H9 (cell line): ENCODE measurements at regions not wholly inside any gene's neighbourhood (a gene's known extent, or its start where the extent isn't known, plus 50 kb on each side); places are given as distances from the start of the nearest gene placed in this dataset.

ENCODE experiments used
- DNase-seq: peaks from one replicate; pipeline ENCODE4 v3.0.0-alpha.2; 2017
- H2AFZ ChIP-seq: one replicate; pipeline ENCODE4 v1.6.1; 2013; ENCODE audit warnings: mild to moderate bottlenecking, low read length, control low read depth, moderate library complexity
- H2AK5ac ChIP-seq: 2 replicates; pipeline ENCODE4 v1.6.1; 2013; ENCODE audit warnings: low read length, control low read depth, mixed read lengths; ENCODE audit not compliant: insufficient read length
- H2BK120ac ChIP-seq: one replicate; pipeline ENCODE4 v1.6.1; 2013; ENCODE audit warnings: low read depth, mild to moderate bottlenecking, low read length, control low read depth, inconsistent platforms; ENCODE audit not compliant: poor library complexity, severe bottlenecking
- H2BK12ac ChIP-seq: 2 replicates; pipeline ENCODE4 v1.6.1; 2013; ENCODE audit warnings: low read length, control low read depth, mixed read lengths, low read depth; ENCODE audit not compliant: insufficient read length
- H2BK15ac ChIP-seq: 2 replicates; pipeline ENCODE4 v1.6.1; 2013; ENCODE audit warnings: low read depth, low read length, control low read depth
- H2BK20ac ChIP-seq: one replicate; pipeline ENCODE4 v1.6.1; 2013; ENCODE audit warnings: low read depth, mild to moderate bottlenecking, low read length, control low read depth, inconsistent platforms; ENCODE audit not compliant: poor library complexity, severe bottlenecking
- H2BK5ac ChIP-seq: 2 replicates; pipeline ENCODE4 v1.6.1; 2013; ENCODE audit warnings: low read length, control low read depth, mixed read lengths; ENCODE audit not compliant: insufficient read length
- H3K14ac ChIP-seq: 2 replicates; pipeline ENCODE4 v1.6.1; 2013; ENCODE audit warnings: low read length, control low read depth; ENCODE audit not compliant: insufficient read depth
- H3K18ac ChIP-seq: 2 replicates; pipeline ENCODE4 v1.6.1; 2013; ENCODE audit warnings: low read depth, mild to moderate bottlenecking, mixed read lengths, low read length, control low read depth; ENCODE audit not compliant: insufficient read length
- H3K23ac ChIP-seq: 2 replicates; pipeline ENCODE4 v1.6.1; 2013; ENCODE audit warnings: low read length, control low read depth, mixed read lengths, low read depth; ENCODE audit not compliant: insufficient read length
- H3K23me2 ChIP-seq: 2 replicates; pipeline ENCODE4 v1.6.1; 2013; ENCODE audit warnings: low read depth, mild to moderate bottlenecking, mixed read lengths, low read length, control low read depth; ENCODE audit not compliant: insufficient read length, poor library complexity, severe bottlenecking
- H3K27ac ChIP-seq: 2 replicates; pipeline ENCODE4 v1.5.1; 2013; ENCODE audit warnings: low read length, control low read depth, mixed read lengths, low read depth; ENCODE audit not compliant: insufficient read length
- H3K27me3 ChIP-seq: 2 replicates; pipeline ENCODE4 v1.6.1; 2013; ENCODE audit warnings: low read length, control low read depth, inconsistent platforms; ENCODE audit not compliant: insufficient read depth
- H3K4ac ChIP-seq: 2 replicates; pipeline ENCODE4 v1.6.1; 2013; ENCODE audit warnings: low read depth, mild to moderate bottlenecking, control low read depth, inconsistent platforms, low read length, moderate library complexity
- H3K4me1 ChIP-seq: 2 replicates; pipeline ENCODE4 v1.6.1; 2013; ENCODE audit warnings: low read length, control low read depth, inconsistent platforms; ENCODE audit not compliant: insufficient read depth
- H3K4me2 ChIP-seq: 2 replicates; pipeline ENCODE4 v1.6.1; 2013; ENCODE audit warnings: low read length, control low read depth, mixed read lengths; ENCODE audit not compliant: insufficient read length, insufficient read depth
- H3K56ac ChIP-seq: 2 replicates; pipeline ENCODE4 v1.6.1; 2013; ENCODE audit warnings: low read depth, mild to moderate bottlenecking, mixed read lengths, low read length, control low read depth; ENCODE audit not compliant: insufficient read length
- H3K79me1 ChIP-seq: 2 replicates; pipeline ENCODE4 v1.6.1; 2013; ENCODE audit warnings: low read depth, mild to moderate bottlenecking, moderate library complexity, low read length, control low read depth, inconsistent platforms; ENCODE audit not compliant: insufficient read depth, poor library complexity, severe bottlenecking
- H3K79me2 ChIP-seq: 2 replicates; pipeline ENCODE4 v1.6.1; 2013; ENCODE audit warnings: low read length, control low read depth, inconsistent platforms; ENCODE audit not compliant: insufficient read depth
- H3K9ac ChIP-seq: 2 replicates; pipeline ENCODE4 v1.6.1; 2013; ENCODE audit warnings: low read length, control low read depth, mixed read lengths; ENCODE audit not compliant: insufficient read length; ENCODE audit errors: extremely low read depth
- H3K9me3 ChIP-seq: one replicate; pipeline ENCODE4 v1.6.1; 2013; ENCODE audit warnings: low read depth, low read length, inconsistent platforms; ENCODE audit not compliant: control insufficient read depth
- H3T11ph ChIP-seq: one replicate; pipeline ENCODE4 v1.6.1; 2013; ENCODE audit warnings: mild to moderate bottlenecking, low read length, control low read depth, inconsistent platforms
- H4K20me1 ChIP-seq: one replicate; pipeline ENCODE4 v1.6.1; 2013; ENCODE audit not compliant: control insufficient read depth, insufficient read length, insufficient read depth
- H4K5ac ChIP-seq: 2 replicates; pipeline ENCODE4 v1.6.1; 2013; ENCODE audit warnings: low read depth, mild to moderate bottlenecking, mixed read lengths, low read length, control low read depth; ENCODE audit not compliant: insufficient read length
- H4K8ac ChIP-seq: replicated peaks from 2 replicates; pipeline ENCODE4 v1.6.1; 2013; ENCODE audit warnings: low read length, control low read depth, mixed read lengths, low read depth; ENCODE audit not compliant: insufficient read length
- H4K91ac ChIP-seq: 2 replicates; pipeline ENCODE4 v1.6.1; 2013; ENCODE audit warnings: low read depth, mild to moderate bottlenecking, moderate library complexity, mixed read lengths, low read length, control low read depth; ENCODE audit not compliant: insufficient read length
- H3K27ac Mint-ChIP-seq, 3 experiments: 2 replicates in 2 of 3; 3 replicates in 1 of 3; pipeline ENCODE4 v1.8.0; 2020 to 2021; ENCODE audit warnings: mixed read lengths in 3 of 3, mild to moderate bottlenecking in 1 of 3, moderate library complexity in 1 of 3
- H3K27me3 Mint-ChIP-seq: 2 replicates; pipeline ENCODE4 v1.8.0; 2021; ENCODE audit warnings: low read depth, mild to moderate bottlenecking, moderate library complexity, mixed read lengths
- H3K36me3 Mint-ChIP-seq, 3 experiments: 2 replicates in 2 of 3; 3 replicates in 1 of 3; pipeline ENCODE4 v1.8.0; 2020 to 2021; ENCODE audit warnings: low read depth in 3 of 3, mixed read lengths in 3 of 3; ENCODE audit not compliant: insufficient read depth in 1 of 3
- H3K4me1 Mint-ChIP-seq, 2 experiments: 2 replicates each; pipeline ENCODE4 v1.8.0; 2020; ENCODE audit warnings: mixed read lengths in 2 of 2
- H3K4me3 Mint-ChIP-seq, 2 experiments: 2 replicates in 1 of 2; 3 replicates in 1 of 2; pipeline ENCODE4 v1.8.0; 2020 to 2021; ENCODE audit warnings: mild to moderate bottlenecking in 2 of 2, mixed read lengths in 2 of 2, moderate library complexity in 1 of 2
- H3K9me3 Mint-ChIP-seq, 2 experiments: 2 replicates in 1 of 2; 3 replicates in 1 of 2; pipeline ENCODE4 v1.8.0; 2020; ENCODE audit warnings: mild to moderate bottlenecking in 2 of 2, mixed read lengths in 2 of 2, moderate library complexity in 1 of 2
- CTCF ChIP-seq: fragments of 200-600 bp; sonication (generic); conservative IDR thresholded peaks from 3 replicates; pipeline ENCODE4 v1.8.0; 2021; ENCODE audit warnings: antibody characterized with exemption, mild to moderate bottlenecking
- WGBS: extraction: QIAGEN DNeasy Blood & Tissue Kit; methylation state at CpG from one replicate; pipeline ENCODE4 v1.1.7; 2013; ENCODE audit warnings: missing lambda C conversion rate, low lambda C conversion rate, mixed read lengths; ENCODE audit not compliant: insufficient read length; ENCODE audit errors: extremely low coverage; 5-methylcytosine and 5-hydroxymethylcytosine counted together

- Histone ChIP-seq H2AFZ (no peak overlapping the region), H3T11ph (no peak overlapping the region)
These were observed 1267.9 kb downstream of the BRD1 start for GRCh38 chr22:48559647-48560388.

More at GRCh38 chr22:48559647-48560388, 1267.9 kb downstream of the BRD1 start:
- H3K14ac ChIP-seq: no peak overlapping the region
- peaks cover 5% of the 10 kb centered on the region for H4K20me1 ChIP-seq
- H3K27ac ChIP-seq: no peak overlapping the region
- H3K56ac ChIP-seq: no peak overlapping the region
- WGBS: no CpG with 5 or more reads among the region's 38 CpGs
- no peak for DNase-seq
- peaks cover 0 to 3% (median 0%) of the 10 kb centered on the region in 3 experiments; a peak in 3 of 7 replicates for H3K36me3 Mint-ChIP-seq
- no peak overlapping the region for H2AK5ac ChIP-seq
- no peak overlapping the region for H3K18ac ChIP-seq
- H3K23ac ChIP-seq: no peak overlapping the region
- no peak overlapping the region for H4K8ac ChIP-seq
- peaks cover 5 to 10% of the 10 kb centered on the region in 2 experiments for H3K4me1 Mint-ChIP-seq
- H4K91ac ChIP-seq: no peak overlapping the region
- H3K27me3 ChIP-seq: no peaks in the 10 kb centered on the region
- H3K4me3 Mint-ChIP-seq: no peak overlapping the region; a peak in 1 of 5 replicates
- H2BK120ac ChIP-seq: no peak overlapping the region
- no peak overlapping the region for H2BK5ac ChIP-seq
- no peaks in the 10 kb centered on the region for H3K23me2 ChIP-seq
- no peak overlapping the region for H2BK12ac ChIP-seq
- no peaks in the 10 kb centered on the region for H3K9me3 ChIP-seq
- no peaks in the 10 kb centered on the region for H3K79me2 ChIP-seq
- H3K27ac Mint-ChIP-seq: peak overlapping the region in 1 of 3 experiments; percentile 39; a peak in 1 of 7 replicates
- no peak overlapping the region for H3K4me2 ChIP-seq
- no peaks in the 10 kb centered on the region for H3K27me3 Mint-ChIP-seq
- H3K79me1 ChIP-seq: peaks cover 3% of the 10 kb centered on the region
- H3K9ac ChIP-seq: no peak overlapping the region
- no peaks in the 10 kb centered on the region for H3K9me3 Mint-ChIP-seq
- no peaks in the 10 kb centered on the region for H3K4me1 ChIP-seq
- no peak overlapping the region for H3K4ac ChIP-seq
- no peak for TF ChIP-seq CTCF
- no peak overlapping the region for H2BK20ac ChIP-seq
- no peak overlapping the region for H2BK15ac ChIP-seq
- no peak overlapping the region for H4K5ac ChIP-seq
